ENCODE measurements at regions not wholly inside any gene's neighbourhood (a gene's known extent, or its start where the extent isn't known, plus 50 kb on each side); places are given as distances from the start of the nearest gene placed in this dataset.

DNA sequence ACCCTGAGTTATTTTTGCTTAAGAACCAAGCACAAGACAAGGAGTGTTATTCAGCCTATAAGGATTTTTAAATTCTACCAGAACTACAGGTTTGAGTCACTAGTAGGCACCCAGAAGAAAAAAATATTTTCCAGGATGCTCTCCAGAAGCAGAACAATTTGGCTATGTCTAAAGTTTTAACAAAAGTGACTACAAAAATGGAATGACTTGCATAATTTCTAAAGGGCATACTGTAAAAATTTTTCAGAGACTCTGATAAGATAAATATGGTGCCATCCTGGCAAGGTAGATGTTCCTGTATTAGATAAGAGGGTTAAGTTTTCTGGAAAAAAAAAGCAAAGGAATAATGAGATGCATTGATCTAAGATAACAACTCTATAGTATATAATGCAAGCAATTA, 68.6 kb upstream of the FAM9A start:
- no peak for DNase-seq

DNA sequence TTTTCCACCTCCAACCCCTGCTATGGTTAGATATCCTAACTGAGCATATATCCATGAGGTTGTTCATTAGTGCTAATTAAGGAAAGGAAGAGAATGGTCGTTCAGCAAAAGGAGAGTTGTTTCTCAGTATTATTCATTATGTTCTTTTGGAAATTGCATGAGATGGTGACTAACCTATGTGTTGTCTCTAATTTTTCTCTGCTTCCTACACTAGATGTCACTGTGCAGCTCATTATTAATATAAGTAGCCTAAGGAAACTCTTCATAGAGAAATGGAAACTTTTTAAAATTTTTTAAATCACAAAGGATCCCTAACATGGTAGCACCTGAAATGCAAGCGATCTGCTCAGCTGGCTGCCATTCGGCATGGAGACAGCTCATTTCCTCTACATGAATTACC, 67.7 kb upstream of the FAM9A start:
- DNase-seq: peak; percentile 28

DNA sequence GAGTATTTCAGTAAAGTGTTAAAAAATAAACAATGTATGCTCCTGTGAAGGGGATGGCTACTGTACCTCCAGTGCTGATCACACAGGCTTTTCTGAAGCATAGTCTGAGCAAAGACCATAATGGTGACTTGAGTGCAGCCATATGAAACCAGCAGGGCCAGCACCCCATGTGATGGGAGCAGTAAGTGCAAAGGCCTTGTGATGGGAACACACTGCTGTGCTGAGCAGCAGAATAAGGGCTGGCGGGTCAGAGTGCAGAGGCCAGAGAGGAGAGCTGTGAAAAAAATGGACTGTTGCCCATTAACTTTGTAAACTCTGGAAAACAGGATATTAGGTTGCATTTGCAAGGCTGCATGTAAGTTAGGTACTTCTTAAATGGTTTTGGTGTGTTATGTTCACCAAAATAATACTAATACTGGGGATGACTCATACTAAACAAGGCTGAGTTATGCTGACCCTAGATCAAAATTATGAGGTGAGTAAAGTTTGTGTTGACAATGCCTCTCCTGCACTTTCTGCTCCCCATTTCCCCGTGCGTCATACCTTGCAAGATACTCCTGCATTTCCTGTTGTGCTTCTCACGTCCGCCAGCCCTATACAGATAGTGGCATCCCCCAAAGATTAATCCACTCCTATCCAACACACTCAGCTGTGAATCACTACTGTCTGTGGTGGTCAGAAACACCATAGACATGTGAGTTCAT, 67.0 kb upstream of the FAM9A start:
- DNase-seq: no peak

DNA sequence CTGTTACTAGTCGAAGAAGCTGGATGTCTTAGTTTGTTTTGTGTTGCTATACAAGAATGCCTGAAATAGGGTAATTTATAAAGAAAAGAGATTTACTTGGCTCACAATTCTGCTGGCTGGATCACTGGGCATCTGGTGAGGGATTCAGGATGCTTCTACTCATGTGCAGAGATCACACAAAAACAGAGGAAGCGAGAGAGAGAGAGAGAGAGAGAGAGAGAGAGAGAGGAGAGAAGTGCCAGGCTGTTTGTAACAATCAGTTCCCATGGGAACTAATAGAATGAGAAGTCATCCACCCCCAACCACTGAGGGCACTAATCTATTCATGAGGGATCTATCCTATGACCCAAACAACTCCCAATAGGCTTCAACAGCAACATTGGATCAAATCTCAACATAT, 66.2 kb upstream of the FAM9A start:
- DNase-seq: no peak

DNA sequence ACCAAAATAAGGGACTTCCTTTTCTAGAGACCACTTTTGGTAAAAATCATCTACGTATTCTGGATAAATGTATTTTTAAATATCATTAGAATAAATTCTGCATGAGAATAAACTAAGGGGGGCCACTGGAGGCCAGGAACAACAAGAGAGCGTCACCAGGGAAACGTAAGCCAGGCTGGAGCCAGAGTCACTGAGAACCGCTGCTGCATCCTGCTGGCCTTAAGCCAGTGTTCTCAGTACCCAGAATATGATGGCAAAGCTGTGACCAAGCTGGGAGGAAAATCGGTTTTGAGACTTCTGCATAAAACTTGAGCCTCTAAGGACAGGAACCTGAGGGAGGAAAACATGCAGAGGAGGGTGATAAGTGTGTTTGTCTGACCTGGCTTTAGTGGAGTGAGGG, 63.0 kb upstream of the FAM9A start:
- no peak for DNase-seq

DNA sequence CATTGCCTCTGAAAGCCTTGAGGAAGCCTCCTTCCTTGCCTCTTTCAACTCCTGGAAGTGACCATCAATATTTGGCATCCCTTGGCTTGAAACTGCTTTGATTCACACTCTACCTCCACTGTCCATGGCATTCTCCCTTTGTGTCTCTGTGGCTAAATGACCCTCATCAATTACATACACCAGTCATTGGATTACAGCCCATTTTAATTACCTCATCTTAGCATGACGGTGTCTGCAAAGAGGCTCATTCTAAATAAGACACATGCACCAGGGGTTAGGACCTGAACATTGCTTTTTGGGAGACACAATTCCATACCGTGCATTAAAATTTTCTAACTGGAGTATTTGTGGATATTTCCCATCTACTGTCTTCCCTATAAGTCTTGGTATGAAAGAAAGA, 60.7 kb upstream of the FAM9A start:
- DNase-seq: no peak

DNA sequence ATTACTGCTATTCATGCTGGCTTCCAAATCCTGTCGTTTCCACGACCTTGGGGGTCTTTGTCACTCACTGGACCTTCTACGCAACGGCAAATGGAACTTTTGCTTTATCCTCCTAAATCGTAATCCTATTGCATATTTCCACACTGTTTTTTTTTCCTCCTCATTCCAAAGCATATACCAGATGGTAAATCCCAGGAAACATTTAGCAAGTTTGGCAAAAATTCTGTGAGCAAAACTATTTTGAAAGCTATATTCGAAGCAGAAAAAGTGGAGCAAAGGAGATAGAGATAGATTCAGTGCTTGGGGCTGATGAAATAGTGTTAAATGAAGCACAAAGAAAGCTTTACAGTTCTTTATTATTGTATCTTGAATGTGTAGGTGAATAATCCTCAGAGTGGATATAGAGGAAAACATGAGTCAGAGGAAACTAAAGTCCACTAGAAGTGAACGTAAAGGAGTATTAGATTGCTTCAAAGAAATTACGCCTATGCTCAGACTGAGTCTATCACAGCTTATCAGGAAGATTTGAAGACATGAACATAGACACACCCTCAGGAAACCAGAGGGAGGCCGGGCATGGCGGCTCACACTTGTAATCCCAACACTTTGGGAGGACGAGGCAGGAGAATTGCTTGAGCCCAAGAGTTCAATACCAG, 50.2 kb upstream of the FAM9A start:
- DNase-seq: no peak
